WERI-Rb-1 (cell line): ENCODE measurements at regions not wholly inside any gene's neighbourhood (a gene's known extent, or its start where the extent isn't known, plus 50 kb on each side); places are given as distances from the start of the nearest gene placed in this dataset.
"Not testable (repeated sequence)": the region's sequence is repeated elsewhere in the genome, so short reads cannot be mapped to it uniquely, and the experiment has no call there.

Source experiments
- DNase-seq: peaks from one replicate; pipeline ENCODE4 v3.0.0-alpha.2; 2020
- H3K27ac ChIP-seq: fragments of 250-450 bp; sonication (Bioruptor Pico); 2 replicates; pipeline ENCODE4 v1.5.1; 2020; ENCODE audit warnings: mild to moderate bottlenecking, moderate library complexity
- H3K27me3 ChIP-seq: fragments of 250-450 bp; sonication (Bioruptor Pico); 2 replicates; pipeline ENCODE4 v1.5.1; 2021; ENCODE audit warnings: mild to moderate bottlenecking, low read depth, moderate library complexity; ENCODE audit not compliant: insufficient read depth, severe bottlenecking
- H3K36me3 ChIP-seq: fragments of 250-450 bp; sonication (Bioruptor Pico); 2 replicates; pipeline ENCODE4 v1.5.1; 2020; ENCODE audit warnings: mild to moderate bottlenecking, moderate library complexity
- H3K4me3 ChIP-seq: 2 replicates; pipeline ENCODE4 v1.5.1; 2011; ENCODE audit warnings: low read depth, mild to moderate bottlenecking, control low read depth, low read length
- H3K9me3 ChIP-seq: fragments of 250-450 bp; sonication (Bioruptor Pico); 2 replicates; pipeline ENCODE4 v1.5.1; 2021; ENCODE audit warnings: mild to moderate bottlenecking, moderate library complexity; ENCODE audit not compliant: severe bottlenecking
- CTCF ChIP-seq: IDR thresholded peaks from 2 replicates; pipeline ENCODE4 v1.5.1; 2011; ENCODE audit warnings: low read depth, mild to moderate bottlenecking, control low read depth, inconsistent platforms, low read length

GRCh38 chr5:28632607-28633006 is 1594.2 kb upstream of the CDH9 start:
- TF ChIP-seq CTCF, result no peak
- Histone ChIP-seq H3K9me3 (no peaks in the 10 kb centered on the region), H3K4me3 (no peak overlapping the region), H3K36me3 (no peaks in the 10 kb centered on the region; the same call in 1 of the 2 replicates), H3K27ac (no peak overlapping the region), H3K27me3 (no peaks in the 10 kb centered on the region)
- no peak for DNase-seq

DNA sequence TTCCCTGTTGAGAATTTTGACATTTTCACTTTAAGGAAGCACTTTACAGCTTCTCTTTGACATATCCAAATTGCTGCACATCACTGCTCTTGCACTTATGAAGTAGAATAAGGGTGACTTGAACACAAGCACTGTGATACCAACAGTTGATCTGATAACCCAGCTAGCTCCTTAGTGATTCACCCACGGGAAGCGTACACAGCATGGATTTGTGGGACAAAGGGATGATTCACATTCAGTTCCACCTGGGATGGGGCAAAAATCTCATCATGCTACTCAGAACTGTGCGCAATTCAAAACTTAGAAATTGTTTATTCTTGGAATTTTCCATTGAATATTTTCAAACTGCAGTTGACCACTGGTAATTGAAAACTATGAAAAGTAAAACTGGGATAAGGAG is 1565.5 kb upstream of the CDH9 start:
- Histone ChIP-seq H3K27me3 (no peaks in the 10 kb centered on the region), H3K9me3 (no peaks in the 10 kb centered on the region), H3K36me3 (no peaks in the 10 kb centered on the region), H3K27ac (no peak overlapping the region), H3K4me3 (no peak overlapping the region)
- TF ChIP-seq CTCF, result no peak
- no peak for DNase-seq

DNA sequence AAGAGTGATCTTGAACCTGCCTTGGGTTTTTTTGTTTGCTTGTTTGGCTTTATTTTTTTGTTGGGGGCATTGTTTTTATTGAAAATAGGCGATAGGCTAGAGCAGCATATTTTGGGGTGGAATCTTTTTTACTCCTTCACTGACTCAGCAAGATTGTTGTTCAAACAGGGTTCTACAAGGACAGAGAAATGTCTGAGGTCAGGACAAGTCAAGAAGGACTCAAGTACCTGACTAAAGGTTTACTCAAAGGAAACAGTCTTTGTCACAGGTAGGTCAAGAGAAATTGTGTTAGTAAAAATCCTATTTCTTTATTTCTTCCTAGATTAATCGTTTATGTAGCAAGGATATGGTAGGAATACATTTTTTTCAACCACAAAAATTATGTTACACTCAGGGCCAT is 1564.0 kb upstream of the CDH9 start:
- DNase-seq, result no peak
- H3K27ac ChIP-seq, result no peak overlapping the region
- no peaks in the 10 kb centered on the region for H3K27me3 ChIP-seq

DNA sequence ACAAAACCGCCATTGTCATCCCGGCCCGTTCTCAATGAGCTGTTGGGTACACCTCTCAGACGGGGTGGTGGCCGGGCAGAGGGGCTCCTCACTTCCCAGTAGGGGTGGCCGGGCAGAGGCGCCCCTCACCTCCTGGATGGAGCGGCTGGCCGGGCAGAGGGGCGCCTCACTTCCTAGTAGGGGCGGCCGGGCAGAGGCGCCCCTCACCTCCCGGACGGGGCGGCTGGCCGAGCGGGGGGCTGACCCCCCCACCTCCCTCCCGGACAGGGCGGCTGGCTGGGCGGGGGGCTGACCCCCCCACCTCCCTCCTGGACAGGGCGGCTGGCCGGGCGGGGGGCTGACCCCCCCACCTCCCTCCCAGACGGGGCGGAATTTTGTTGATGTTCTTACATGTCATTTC is 1558.3 kb upstream of the CDH9 start:
- H3K4me3 ChIP-seq, DNase-seq, H3K27me3 ChIP-seq, H3K36me3 ChIP-seq, H3K9me3 ChIP-seq, H3K27ac ChIP-seq: not testable (repeated sequence)

More for the DNA sequence above, 1564.0 kb upstream of the CDH9 start:
- H3K9me3 ChIP-seq, result peaks cover 3% of the 10 kb centered on the region
- H3K4me3 ChIP-seq, result no peak overlapping the region
- no peak for TF ChIP-seq CTCF
- no peaks in the 10 kb centered on the region for H3K36me3 ChIP-seq

DNA sequence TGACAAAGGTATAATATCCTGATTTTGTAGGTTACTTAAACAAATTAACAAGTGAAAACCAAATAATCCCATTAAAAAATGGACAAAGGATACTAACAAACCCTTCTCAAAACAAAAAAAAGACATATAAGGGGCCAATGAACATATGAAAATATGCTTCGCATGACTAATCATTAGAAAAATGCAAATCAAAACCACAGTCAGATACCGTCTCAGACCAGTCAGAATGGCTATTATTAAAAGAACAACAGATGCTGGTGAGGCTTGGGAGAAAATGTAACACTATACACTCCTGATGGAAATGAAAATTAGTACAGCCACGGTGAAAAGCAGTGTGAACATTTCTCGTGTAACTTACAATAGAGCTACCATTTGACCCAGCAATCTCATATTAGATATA is 1542.2 kb upstream of the CDH9 start:
- no peak overlapping the region for H3K27ac ChIP-seq
- no peak for DNase-seq
- H3K4me3 ChIP-seq, result no peak overlapping the region
- no peaks in the 10 kb centered on the region for H3K36me3 ChIP-seq
- no peaks in the 10 kb centered on the region for H3K9me3 ChIP-seq
- no peaks in the 10 kb centered on the region for H3K27me3 ChIP-seq
- no peak for TF ChIP-seq CTCF

GRCh38 chr5:28576022-28576421 is 1537.6 kb upstream of the CDH9 start:
- Histone ChIP-seq H3K27me3 (no peaks in the 10 kb centered on the region), H3K36me3 (no peaks in the 10 kb centered on the region), H3K4me3 (no peak overlapping the region), H3K27ac (no peak overlapping the region), H3K9me3 (no peaks in the 10 kb centered on the region)
- no peak for DNase-seq
- peak; percentile 60 for TF ChIP-seq CTCF
